Kidney (tissue), 13 donors: ENCODE measurements at regions not wholly inside any gene's neighbourhood (a gene's known extent, or its start where the extent isn't known, plus 50 kb on each side); places are given as distances from the start of the nearest gene placed in this dataset.

Experiments used
- DNase-seq, 5 donors: peaks; one replicate each; pipeline ENCODE4 v3.0.0-alpha.2; 2013 to 2020
- FAIRE-seq: peaks from 2 replicates; lab custom pipeline; 2012; peaks lifted over from hg19 to GRCh38; lab: Jason Lieb, UNC
- H3K27ac ChIP-seq, 2 donors: one replicate each; pipeline ENCODE4 v1.7.0; 2013; ENCODE audit warnings: low read depth in 2 of 2, low read length in 2 of 2, inconsistent platforms in 1 of 2
- H3K27me3 ChIP-seq: one replicate; pipeline ENCODE4 v1.7.1; 2013; ENCODE audit warnings: low read length, inconsistent platforms; ENCODE audit not compliant: control insufficient read depth, insufficient read depth
- H3K36me3 ChIP-seq, 3 donors: one replicate each; pipeline versions ENCODE4 v1.7.0 to v1.7.1; 2013; ENCODE audit warnings: low read length in 3 of 3, control low read depth in 1 of 3, inconsistent platforms in 1 of 3; ENCODE audit not compliant: insufficient read depth in 3 of 3, control insufficient read depth in 2 of 3
- H3K4me1 ChIP-seq, 3 donors: one replicate each; pipeline versions ENCODE4 v1.7.0 to v1.7.1; 2013; ENCODE audit warnings: low read length in 3 of 3, inconsistent platforms in 1 of 3, low read depth in 1 of 3; ENCODE audit not compliant: control insufficient read depth in 2 of 3, insufficient read depth in 2 of 3
- H3K4me3 ChIP-seq, 3 donors: one replicate each; pipeline versions ENCODE4 v1.7.0 to v1.8.1; 2013; ENCODE audit warnings: low read length in 3 of 3, control low read depth in 1 of 3, inconsistent platforms in 1 of 3
- H3K9ac ChIP-seq, 3 donors: one replicate each; pipeline versions ENCODE4 v1.7.0 to v1.7.1; 2013; ENCODE audit warnings: low read length in 3 of 3, control low read depth in 1 of 3, inconsistent platforms in 1 of 3
- H3K9me3 ChIP-seq, 3 donors: one replicate each; pipeline versions ENCODE4 v1.7.0 to v1.7.1; 2013; ENCODE audit warnings: low read length in 3 of 3, control low read depth in 1 of 3, inconsistent platforms in 1 of 3; ENCODE audit not compliant: control insufficient read depth in 2 of 3, insufficient read depth in 1 of 3
- CTCF ChIP-seq: IDR thresholded peaks from 3 replicates; pipeline ENCODE4 v1.5.1; 2012; ENCODE audit warnings: mild to moderate bottlenecking, moderate library complexity, borderline replicate concordance; ENCODE audit not compliant: insufficient read depth; ENCODE audit errors: extremely low read depth
- intact Hi-C: fragments of 100-400 bp; cut with DNase I; formaldehyde crosslinking; loops from one replicate; pipeline ENCODE4 v1.11.1; 2022
- donor health status: control.
- donor health status: control.
- donor health status: control.
- donor health status: control.
- donor health status: control.
- donor health status: DM: yes; HTN: yes; CAD: no.
- donor health status: Normal renal cell carcinoma (clear cell type).

GRCh38 chr5:124936626-124936933 lies 190.1 kb upstream of the ZNF608 start:
- intact Hi-C loops: no loop called here
- Histone ChIP-seq H3K4me1 (peaks cover 0 to 5% (median 0%) of the 10 kb centered on the region in 3 donors), H3K27me3 (no peaks in the 10 kb centered on the region), H3K9me3 (peaks cover 0 to 4% (median 0%) of the 10 kb centered on the region in 3 donors), H3K4me3 (no peak overlapping the region), H3K36me3 (no peaks in the 10 kb centered on the region), H3K9ac (no peak overlapping the region), H3K27ac (no peak overlapping the region)
- no peak for FAIRE-seq
- TF ChIP-seq CTCF: no peak
- DNase-seq: no peak

- no peak for TF ChIP-seq CTCF
- DNase-seq (no peak), FAIRE-seq (no peak)
- intact Hi-C loops: no loop called here
- Histone ChIP-seq H3K4me1 (no peaks in the 10 kb centered on the region), H3K9me3 (peaks cover 0 to 4% (median 0%) of the 10 kb centered on the region in 3 donors), H3K36me3 (no peaks in the 10 kb centered on the region), H3K9ac (no peak overlapping the region), H3K27me3 (no peaks in the 10 kb centered on the region), H3K27ac (no peak overlapping the region), H3K4me3 (no peak overlapping the region)
Measured at GRCh38 chr5:124941051-124942049, 194.9 kb upstream of the ZNF608 start.

- Histone ChIP-seq H3K27ac (no peak overlapping the region), H3K4me1 (peaks cover 0 to 5% (median 4%) of the 10 kb centered on the region in 3 donors), H3K36me3 (no peaks in the 10 kb centered on the region), H3K27me3 (no peaks in the 10 kb centered on the region), H3K9ac (no peak overlapping the region), H3K4me3 (no peak overlapping the region), H3K9me3 (no peaks in the 10 kb centered on the region)
- FAIRE-seq (no peak), DNase-seq (peak in 3 of 5 donors; percentile 23 to 78 (median 67))
- TF ChIP-seq CTCF: no peak
- intact Hi-C loops: no loop called here
Measured at GRCh38 chr5:124948062-124948753, 201.8 kb upstream of the ZNF608 start.
